ENCODE measurements at regions not wholly inside any gene's neighbourhood (a gene's known extent, or its start where the extent isn't known, plus 50 kb on each side); places are given as distances from the start of the nearest gene placed in this dataset.
A peak's percentile ranks its signal among the peaks of the same experiment; 100 is the strongest.

- H3K9me2 ChIP-seq (replicated peaks; ENCODE audit: low read length): no peaks in the 10 kb centered on the region
- no peaks in the 10 kb centered on the region for H4K20me1 ChIP-seq (ENCODE audit: low read length)
- H3K27me3 ChIP-seq (ENCODE audit: low read length): no peaks in the 10 kb centered on the region
- no peaks in the 10 kb centered on the region for H3K79me2 ChIP-seq (ENCODE audit: low read length)
- H3K4me3 ChIP-seq (ENCODE audit: low read length): no peak overlapping the region
- intact Hi-C loops (cut with micrococcal nuclease): no loop called here
- H3K9ac ChIP-seq (ENCODE audit: low read length): no peak overlapping the region
- BruUV-seq (replicated peaks): no TSS peak
- H3K9me3 ChIP-seq (ENCODE audit: low read length): no peaks in the 10 kb centered on the region
- CTCF ChIA-PET: no interaction called here
- H3K36me3 ChIP-seq (ENCODE audit: low read depth, low read length): no peaks in the 10 kb centered on the region
- no peak overlapping the region for H3K27ac ChIP-seq (ENCODE audit: low read length)
- no peak overlapping the region for H3K4me2 ChIP-seq (ENCODE audit: low read length)
- H3F3A ChIP-seq (ENCODE audit: low read length, unreplicated experiment): no peaks in the 10 kb centered on the region
- no peak for TF ChIP-seq EZH2 (IDR thresholded peaks at IDR 0.05; ENCODE audit: low read length, unreplicated experiment)
- no peak for TF ChIP-seq EZH2phosphoT487 (IDR thresholded peaks at IDR 0.05; ENCODE audit: borderline replicate concordance, low read length)
- TF ChIP-seq CTCF (conservative IDR thresholded peaks at IDR 0.05; ENCODE audit: low read depth, low read length): no peak
- ATAC-seq (no peak), DNase-seq (no peak)
- H2AFZ ChIP-seq (ENCODE audit: low read length): no peak overlapping the region
- POLR2A ChIA-PET (ENCODE audit: unreplicated experiment): no interaction called here
- no peaks in the 10 kb centered on the region for H3K4me1 ChIP-seq (ENCODE audit: insufficient read depth, low read length)
Measured at GRCh38 chrX:39206399-39207145, 405.3 kb downstream of the MID1IP1 start.

GRCh38 chrX:39211501-39211900, 410.2 kb downstream of the MID1IP1 start:
- DNase-seq (no peak), ATAC-seq (no peak)
- BruUV-seq (replicated peaks): no TSS peak
- Histone ChIP-seq H3K4me2 (ENCODE audit: low read length) (no peak overlapping the region), H3K4me1 (ENCODE audit: insufficient read depth, low read length) (no peaks in the 10 kb centered on the region), H3K9me3 (ENCODE audit: low read length) (no peaks in the 10 kb centered on the region), H3K36me3 (ENCODE audit: low read depth, low read length) (no peaks in the 10 kb centered on the region), H2AFZ (ENCODE audit: low read length) (no peak overlapping the region), H3K27me3 (ENCODE audit: low read length) (no peaks in the 10 kb centered on the region), H3K9ac (ENCODE audit: low read length) (no peak overlapping the region), H3K79me2 (ENCODE audit: low read length) (no peaks in the 10 kb centered on the region), H3K4me3 (ENCODE audit: low read length) (no peak overlapping the region), H3K9me2 (replicated peaks; ENCODE audit: low read length) (no peaks in the 10 kb centered on the region), H3K27ac (ENCODE audit: low read length) (no peak overlapping the region), H3F3A (ENCODE audit: low read length, unreplicated experiment) (no peaks in the 10 kb centered on the region), H4K20me1 (ENCODE audit: low read length) (no peaks in the 10 kb centered on the region)
- intact Hi-C loops (cut with micrococcal nuclease): no loop called here
- TF ChIP-seq CTCF (conservative IDR thresholded peaks at IDR 0.05; ENCODE audit: low read depth, low read length) (no peak), EZH2phosphoT487 (IDR thresholded peaks at IDR 0.05; ENCODE audit: borderline replicate concordance, low read length) (no peak), EZH2 (IDR thresholded peaks at IDR 0.05; ENCODE audit: low read length, unreplicated experiment) (no peak)
- ChIA-PET POLR2A (ENCODE audit: unreplicated experiment) (no interaction called here), CTCF (no interaction called here)

- Histone ChIP-seq H3K4me2 (ENCODE audit: low read length) (no peak overlapping the region), H3K27ac (ENCODE audit: low read length) (no peak overlapping the region), H3K27me3 (ENCODE audit: low read length) (0 out of 2 replicates have a peak, but pooled peaks cover 3% of the 10 kb centered on the region), H3K4me3 (ENCODE audit: low read length) (no peak overlapping the region), H4K20me1 (ENCODE audit: low read length) (no peaks in the 10 kb centered on the region), H3K9ac (ENCODE audit: low read length) (no peak overlapping the region), H3K4me1 (ENCODE audit: insufficient read depth, low read length) (no peaks in the 10 kb centered on the region), H3K9me2 (replicated peaks; ENCODE audit: low read length) (no peaks in the 10 kb centered on the region), H3K9me3 (ENCODE audit: low read length) (no peaks in the 10 kb centered on the region), H3K79me2 (ENCODE audit: low read length) (no peaks in the 10 kb centered on the region), H2AFZ (ENCODE audit: low read length) (no peak overlapping the region), H3K36me3 (ENCODE audit: low read depth, low read length) (no peaks in the 10 kb centered on the region), H3F3A (ENCODE audit: low read length, unreplicated experiment) (no peaks in the 10 kb centered on the region)
- intact Hi-C loops (cut with micrococcal nuclease): no loop called here
- BruUV-seq (replicated peaks): no TSS peak
- ATAC-seq (no peak), DNase-seq (peak; percentile 42)
- TF ChIP-seq CTCF (conservative IDR thresholded peaks at IDR 0.05; ENCODE audit: low read depth, low read length): no peak
- no peak for TF ChIP-seq EZH2 (IDR thresholded peaks at IDR 0.05; ENCODE audit: low read length, unreplicated experiment)
- TF ChIP-seq EZH2phosphoT487 (IDR thresholded peaks at IDR 0.05; ENCODE audit: borderline replicate concordance, low read length): no peak
- POLR2A ChIA-PET (ENCODE audit: unreplicated experiment): no interaction called here
- CTCF ChIA-PET: no interaction called here
Measured at GRCh38 chrX:39212456-39212855, 411.2 kb downstream of the MID1IP1 start.
